GM21786 (cell line): ENCODE measurements at regions not wholly inside any gene's neighbourhood (a gene's known extent, or its start where the extent isn't known, plus 50 kb on each side); places are given as distances from the start of the nearest gene placed in this dataset.

Experiments used
- ATAC-seq: cut with Tn5 transposase; IDR thresholded peaks from one replicate; pipeline ENCODE4 v1.9.1; 2021; ENCODE audit not compliant: unreplicated experiment

DNA sequence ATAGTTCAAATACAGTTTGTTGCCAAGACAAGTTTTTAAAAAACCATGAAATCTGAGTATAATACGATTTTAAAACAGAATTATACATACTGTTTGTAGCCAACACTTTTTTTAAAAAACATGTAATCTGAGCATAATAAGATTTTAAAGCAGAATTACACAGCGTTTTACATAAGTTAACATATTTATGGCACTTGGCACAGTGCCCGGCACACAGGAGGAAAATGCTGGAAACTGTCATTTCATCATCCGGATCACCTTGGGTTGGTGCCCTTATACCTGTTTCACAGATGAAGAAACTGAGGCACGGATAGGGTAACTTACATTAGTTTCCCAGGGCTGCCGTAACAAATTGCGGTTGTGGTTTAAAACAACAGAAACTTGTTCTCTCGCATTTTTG is 193.0 kb downstream of the BMP7 start:
- no peak for ATAC-seq

DNA sequence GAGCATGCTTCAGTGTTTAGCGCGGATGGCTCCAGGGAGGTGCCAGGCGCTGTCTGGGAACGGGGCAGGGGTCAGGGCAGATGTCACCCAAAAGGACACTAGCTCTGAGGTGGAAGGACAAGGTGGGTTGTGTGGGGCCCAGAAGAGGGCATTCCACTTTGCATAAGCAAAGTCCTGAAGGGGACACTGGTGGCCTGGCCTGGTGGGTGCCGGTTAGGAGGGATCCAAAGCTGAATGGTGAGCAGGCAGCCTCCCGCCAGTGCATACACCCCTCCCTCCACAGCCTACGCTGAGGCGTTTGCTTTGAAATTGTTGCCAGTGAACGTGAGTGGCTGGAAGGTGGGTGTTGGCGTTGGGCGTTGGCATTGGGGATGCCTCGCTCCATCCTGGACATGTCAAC is 192.1 kb downstream of the BMP7 start:
- no peak for ATAC-seq

DNA sequence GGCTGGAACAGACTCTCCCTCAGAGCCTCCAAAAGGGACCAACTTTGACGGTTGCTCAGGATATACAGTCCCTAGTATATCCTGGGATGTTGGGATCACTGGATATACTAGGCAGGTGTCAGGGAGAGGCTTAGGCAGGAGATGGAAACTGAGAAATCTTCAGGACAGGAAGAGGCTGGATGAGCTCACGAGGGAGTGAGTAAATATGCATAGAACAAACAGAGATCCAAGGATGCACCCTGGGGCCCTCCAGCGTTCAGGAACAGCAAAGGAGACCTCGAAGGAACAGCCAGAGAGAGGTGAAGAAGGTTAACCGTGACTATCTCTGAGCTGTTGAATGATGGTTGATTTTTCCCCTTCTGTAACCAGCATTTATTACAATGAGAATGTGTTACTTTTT is 191.3 kb downstream of the BMP7 start:
- ATAC-seq = no peak

- ATAC-seq = no peak
These were observed 190.8 kb downstream of the BMP7 start for GRCh38 chr20:57075603-57076002.

- no peak for ATAC-seq
These were observed 190.2 kb downstream of the BMP7 start for GRCh38 chr20:57076152-57076652.

- ATAC-seq = no peak
These were observed 189.5 kb downstream of the BMP7 start for GRCh38 chr20:57076951-57077350.

GRCh38 chr20:57078116-57078515 is 188.3 kb downstream of the BMP7 start:
- ATAC-seq = no peak

DNA sequence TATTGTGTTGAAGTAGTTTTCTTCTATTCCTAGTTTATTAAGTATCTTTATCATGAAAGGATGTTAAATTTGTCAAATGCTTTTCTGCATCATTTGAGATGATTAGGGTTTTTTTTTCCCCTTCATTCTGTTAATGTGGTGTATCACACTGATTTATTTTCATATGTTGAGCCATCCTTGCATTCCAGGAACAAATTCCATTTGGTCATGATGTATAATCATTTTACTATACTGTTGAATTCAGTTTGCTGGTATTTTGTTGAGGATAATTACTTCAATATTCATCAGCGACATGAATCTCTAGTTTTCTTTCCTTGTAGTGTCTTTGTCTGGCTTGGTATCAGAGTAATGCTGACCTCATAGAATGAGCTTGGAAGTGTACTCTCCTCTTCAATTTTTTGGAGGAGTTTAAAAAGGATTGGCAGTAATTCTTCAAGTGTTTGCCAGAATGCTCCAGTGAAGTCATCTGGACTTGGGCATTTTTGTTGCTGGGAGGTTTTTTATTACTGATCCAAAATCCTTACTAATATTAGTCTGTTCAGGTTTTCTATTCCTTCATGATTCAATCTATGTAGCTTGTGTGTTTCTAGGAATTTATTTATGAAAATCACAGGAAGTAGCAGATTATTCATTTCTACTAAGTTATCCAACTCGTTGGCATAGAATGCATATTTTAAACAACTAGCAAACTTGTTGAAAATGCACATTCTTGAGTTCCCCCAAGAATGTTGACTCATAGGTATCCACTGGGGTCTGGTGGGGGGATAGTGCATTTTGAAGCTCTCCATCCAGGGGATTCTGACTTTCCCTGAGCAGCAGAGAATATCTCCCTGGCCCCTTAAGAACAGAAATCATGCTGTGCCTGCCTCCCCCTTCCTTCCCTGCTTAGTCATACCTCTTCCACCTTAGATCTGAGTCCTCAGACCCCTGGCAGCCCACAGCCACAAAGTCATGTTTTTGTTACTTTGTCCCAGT is 187.1 kb downstream of the BMP7 start:
- no peak for ATAC-seq

DNA sequence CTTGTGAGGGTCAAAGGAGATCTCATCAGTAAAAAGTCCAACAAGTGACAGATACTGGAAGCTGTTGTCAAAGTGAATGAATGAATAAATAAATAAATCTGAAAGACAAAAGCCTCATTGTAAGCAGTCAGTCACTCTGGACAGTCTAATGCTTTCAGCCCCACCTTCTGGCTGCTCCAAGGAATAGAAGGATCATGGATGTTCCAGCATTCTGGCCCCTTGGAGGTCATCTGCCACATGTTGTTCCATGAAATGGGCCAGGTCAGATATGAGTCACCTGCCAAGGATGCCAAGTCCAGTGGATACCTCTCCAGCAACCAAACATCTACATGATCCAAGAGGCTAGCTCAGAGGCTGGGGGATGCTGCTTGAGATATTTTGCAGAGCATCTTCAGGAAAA is 185.6 kb downstream of the BMP7 start:
- ATAC-seq = no peak

- no peak for ATAC-seq
These were observed 184.0 kb downstream of the BMP7 start for GRCh38 chr20:57082357-57082945.

DNA sequence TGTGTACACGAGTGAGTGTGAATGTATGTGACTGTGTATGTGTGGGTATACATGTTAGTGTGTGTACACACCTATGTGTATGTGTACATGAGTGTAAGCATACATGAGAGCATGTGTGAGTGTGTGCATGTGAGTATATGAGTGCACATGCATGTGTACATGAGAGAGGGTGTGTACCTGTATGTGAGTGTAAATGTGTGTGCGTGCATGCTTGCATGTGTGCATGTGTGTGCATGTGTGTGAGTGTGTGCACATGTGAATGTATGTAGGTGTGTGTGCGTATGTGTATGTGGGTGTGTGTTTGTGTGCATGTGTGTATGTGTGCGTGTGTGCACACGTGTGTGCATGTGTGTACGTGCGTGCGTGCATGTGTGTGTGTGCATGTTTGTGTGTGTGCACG is 183.4 kb downstream of the BMP7 start:
- no peak for ATAC-seq

GRCh38 chr20:57086066-57086465 is 180.4 kb downstream of the BMP7 start:
- no peak for ATAC-seq

DNA sequence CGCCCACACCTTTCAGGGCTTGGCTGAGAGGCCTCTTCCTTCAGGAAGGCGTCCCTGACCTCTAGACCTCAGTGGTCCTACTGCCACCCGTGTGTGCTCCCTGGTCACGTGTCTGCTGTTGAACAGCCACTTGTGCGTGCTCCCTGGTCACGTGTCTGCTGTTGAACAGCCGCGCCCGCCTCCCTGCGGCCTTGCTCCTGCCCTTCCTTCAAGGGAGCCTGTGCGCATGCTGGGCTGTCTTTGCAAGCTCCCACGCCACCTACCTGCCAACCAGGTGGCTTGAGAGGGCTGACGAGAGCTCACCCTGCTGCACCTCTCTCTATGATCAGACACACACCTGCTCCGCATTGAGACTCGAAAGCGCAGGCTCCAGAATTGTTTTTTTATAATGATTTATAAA is 179.3 kb downstream of the BMP7 start:
- ATAC-seq = no peak

GRCh38 chr20:57087705-57088104 is 178.7 kb downstream of the BMP7 start:
- no peak for ATAC-seq

DNA sequence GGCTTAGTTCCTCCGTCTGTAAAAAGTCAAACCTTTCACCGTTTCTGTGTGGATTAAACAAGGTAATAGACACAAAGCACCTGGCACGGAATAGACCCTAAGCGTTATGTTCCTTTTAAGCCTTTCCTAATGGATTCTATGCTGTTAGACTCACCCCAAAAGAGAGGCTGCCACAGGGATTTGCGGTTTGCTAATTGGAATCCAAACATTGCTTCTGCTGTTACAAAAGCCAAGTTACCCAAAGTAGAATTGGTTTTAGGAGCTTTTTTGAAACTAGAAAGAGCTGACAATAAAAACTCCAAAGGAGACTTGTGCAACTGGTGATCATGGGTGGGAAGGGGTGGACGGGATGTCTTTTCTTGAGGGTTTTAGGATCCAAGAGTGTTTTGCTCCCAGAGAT is 178.0 kb downstream of the BMP7 start:
- ATAC-seq = no peak

DNA sequence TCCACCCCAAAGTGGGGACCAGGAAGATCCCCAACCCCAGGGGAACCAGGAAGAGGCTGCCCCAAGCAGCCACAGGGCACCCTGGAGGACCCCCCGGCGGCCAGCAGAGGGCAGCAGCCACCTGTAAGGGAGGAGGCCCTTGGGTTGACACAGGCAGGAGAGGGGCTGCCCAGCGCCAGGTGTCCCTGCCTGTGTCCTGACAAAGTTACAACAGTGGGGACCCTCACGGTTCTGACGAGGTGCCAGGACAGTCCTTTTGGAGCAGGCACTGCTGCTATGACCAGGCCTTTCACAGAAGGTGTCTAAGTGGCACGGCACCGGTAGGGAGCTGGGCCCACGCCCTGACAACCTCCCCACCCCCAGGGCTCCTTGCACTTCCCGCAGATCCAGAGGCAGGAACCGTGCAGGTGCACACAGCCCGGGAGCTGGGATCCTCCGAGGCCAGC is 176.7 kb downstream of the BMP7 start:
- no peak for ATAC-seq

- ATAC-seq = no peak
These were observed 175.6 kb downstream of the BMP7 start for GRCh38 chr20:57090590-57091560.

DNA sequence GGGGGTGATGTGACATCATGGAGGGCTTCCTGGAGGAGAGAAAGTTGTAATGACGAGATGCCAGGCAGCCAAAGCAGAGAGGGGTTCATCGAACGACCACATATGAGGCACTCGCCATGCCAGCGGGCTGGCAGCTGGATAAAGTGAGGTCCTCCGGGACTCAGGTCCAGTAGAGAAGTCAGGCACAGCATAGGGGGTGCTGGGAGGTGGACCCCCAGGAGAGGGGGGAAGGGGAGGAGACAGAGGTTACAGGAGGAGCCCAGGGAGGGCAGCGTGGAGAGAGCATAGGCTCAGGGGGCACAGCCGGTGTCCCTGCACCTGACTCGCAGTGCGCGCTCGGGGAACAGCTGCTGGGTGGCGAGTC is 174.7 kb downstream of the BMP7 start:
- no peak for ATAC-seq

DNA sequence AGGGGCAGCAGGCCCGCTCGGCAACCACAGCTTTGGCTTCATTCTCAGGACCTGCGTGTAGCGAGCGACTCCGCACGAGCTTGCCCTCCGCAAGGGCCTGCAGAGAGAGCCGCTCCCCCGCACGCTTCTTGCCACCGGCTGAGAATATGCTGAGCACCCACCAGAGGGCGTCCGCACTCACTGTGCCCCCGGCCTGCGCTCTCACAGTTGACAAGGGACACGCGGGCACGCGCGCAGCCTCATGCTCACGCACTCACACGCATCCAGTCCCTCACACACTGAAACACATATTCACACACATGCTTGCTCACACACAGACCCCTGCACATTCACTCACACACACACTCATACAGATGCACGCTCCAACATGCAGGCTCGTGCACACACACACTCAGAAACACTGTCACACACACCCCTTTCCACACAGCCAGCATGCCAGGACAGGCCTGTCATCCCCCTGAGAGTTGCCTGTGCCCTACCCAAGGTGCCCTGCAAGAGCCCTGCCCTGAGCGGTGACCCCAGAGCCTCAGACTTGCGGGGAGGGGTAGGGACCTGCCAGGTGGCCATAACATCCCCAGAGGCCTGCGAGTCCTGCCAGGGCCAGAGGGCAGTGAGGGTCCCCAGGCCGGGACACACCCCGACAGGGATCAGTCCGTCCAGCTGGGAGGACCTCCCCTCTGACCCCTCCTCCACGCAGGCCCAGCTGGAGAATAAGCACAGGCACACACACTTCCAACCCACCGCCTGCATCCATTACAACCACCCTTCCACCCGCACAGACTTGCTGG is 174.1 kb downstream of the BMP7 start:
- ATAC-seq = no peak

DNA sequence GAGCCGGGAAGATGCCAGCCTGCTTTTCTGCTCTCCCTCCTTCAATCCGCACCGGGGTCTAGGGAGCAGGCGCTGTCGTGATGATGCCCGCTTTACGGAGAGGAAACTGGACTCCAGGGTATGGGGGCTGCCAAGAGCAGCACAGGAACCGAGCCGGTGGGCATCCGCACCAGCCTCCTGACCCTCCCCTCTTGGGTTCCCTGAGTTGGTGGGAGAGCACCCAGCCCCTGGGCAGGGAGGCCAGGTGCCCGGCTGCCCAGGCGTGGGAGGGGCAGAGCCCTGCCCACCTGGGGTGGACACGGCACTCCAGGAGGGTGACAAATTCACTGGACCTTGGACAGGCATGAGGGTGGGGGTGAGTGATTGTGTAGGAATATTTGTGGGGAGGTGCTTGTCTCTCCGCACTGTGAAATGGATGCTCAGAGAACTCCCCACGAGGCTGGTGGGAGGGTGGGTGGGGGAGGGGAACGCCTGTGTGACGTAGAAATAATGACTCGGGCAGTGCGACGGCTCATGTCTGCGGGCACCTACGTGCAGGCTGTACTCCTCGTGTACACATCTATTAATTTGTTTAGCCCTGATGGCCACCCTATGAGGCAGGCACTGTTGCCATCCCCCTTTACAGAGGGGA is 173.4 kb downstream of the BMP7 start:
- ATAC-seq = no peak
